HL-60 (cell line): ENCODE measurements at regions not wholly inside any gene's neighbourhood (a gene's known extent, or its start where the extent isn't known, plus 50 kb on each side); places are given as distances from the start of the nearest gene placed in this dataset.

Experiments
- DNase-seq, 2 experiments: peaks; one replicate each; pipeline ENCODE4 v3.0.0-alpha.2; 2010 to 2020; ENCODE audit warnings: low read depth in 1 of 2, low spot score in 1 of 2
- H3K27ac ChIP-seq: fragments of 250-450 bp; sonication (Bioruptor Pico); replicated peaks from 2 replicates; pipeline ENCODE4 v1.5.1; 2020; ENCODE audit warnings: mild to moderate bottlenecking, moderate library complexity
- H3K27me3 ChIP-seq: fragments of 250-450 bp; sonication (Bioruptor Pico); 2 replicates; pipeline ENCODE4 v1.5.1; 2021; ENCODE audit warnings: mild to moderate bottlenecking, moderate library complexity; ENCODE audit not compliant: insufficient read depth, poor library complexity, severe bottlenecking
- H3K4me3 ChIP-seq: replicated peaks from 2 replicates; pipeline ENCODE4 v1.5.1; 2011; ENCODE audit warnings: mild to moderate bottlenecking, control low read depth, low read length; ENCODE audit not compliant: insufficient read depth
- GABPA ChIP-seq: IDR thresholded peaks from 2 replicates; pipeline ENCODE4 v1.6.1; 2012; ENCODE audit warnings: low read depth
- POLR2AphosphoS5 ChIP-seq: IDR thresholded peaks from 2 replicates; pipeline ENCODE4 v1.6.1; 2012; ENCODE audit warnings: low read depth
- SPI1 ChIP-seq: IDR thresholded peaks from 2 replicates; pipeline ENCODE4 v1.6.1; 2012; ENCODE audit warnings: low read depth, mild to moderate bottlenecking, borderline replicate concordance
- TF ChIP-seq, protein P1 (sequence below): IDR thresholded peaks from one replicate; pipeline ENCODE4 v1.5.1; 2011; ENCODE audit warnings: low read length, control low read depth, inconsistent platforms; ENCODE audit not compliant: insufficient read depth
- TF ChIP-seq, protein P2 (sequence below): IDR thresholded peaks from 2 replicates; pipeline ENCODE4 v1.6.1; 2012; ENCODE audit warnings: low read depth; ENCODE audit not compliant: insufficient replicate concordance

- TF ChIP-seq GABPA (no peak), SPI1 (no peak)
- TF ChIP-seq, protein P1, sequence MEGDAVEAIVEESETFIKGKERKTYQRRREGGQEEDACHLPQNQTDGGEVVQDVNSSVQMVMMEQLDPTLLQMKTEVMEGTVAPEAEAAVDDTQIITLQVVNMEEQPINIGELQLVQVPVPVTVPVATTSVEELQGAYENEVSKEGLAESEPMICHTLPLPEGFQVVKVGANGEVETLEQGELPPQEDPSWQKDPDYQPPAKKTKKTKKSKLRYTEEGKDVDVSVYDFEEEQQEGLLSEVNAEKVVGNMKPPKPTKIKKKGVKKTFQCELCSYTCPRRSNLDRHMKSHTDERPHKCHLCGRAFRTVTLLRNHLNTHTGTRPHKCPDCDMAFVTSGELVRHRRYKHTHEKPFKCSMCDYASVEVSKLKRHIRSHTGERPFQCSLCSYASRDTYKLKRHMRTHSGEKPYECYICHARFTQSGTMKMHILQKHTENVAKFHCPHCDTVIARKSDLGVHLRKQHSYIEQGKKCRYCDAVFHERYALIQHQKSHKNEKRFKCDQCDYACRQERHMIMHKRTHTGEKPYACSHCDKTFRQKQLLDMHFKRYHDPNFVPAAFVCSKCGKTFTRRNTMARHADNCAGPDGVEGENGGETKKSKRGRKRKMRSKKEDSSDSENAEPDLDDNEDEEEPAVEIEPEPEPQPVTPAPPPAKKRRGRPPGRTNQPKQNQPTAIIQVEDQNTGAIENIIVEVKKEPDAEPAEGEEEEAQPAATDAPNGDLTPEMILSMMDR = no peak
- TF ChIP-seq, protein P2, sequence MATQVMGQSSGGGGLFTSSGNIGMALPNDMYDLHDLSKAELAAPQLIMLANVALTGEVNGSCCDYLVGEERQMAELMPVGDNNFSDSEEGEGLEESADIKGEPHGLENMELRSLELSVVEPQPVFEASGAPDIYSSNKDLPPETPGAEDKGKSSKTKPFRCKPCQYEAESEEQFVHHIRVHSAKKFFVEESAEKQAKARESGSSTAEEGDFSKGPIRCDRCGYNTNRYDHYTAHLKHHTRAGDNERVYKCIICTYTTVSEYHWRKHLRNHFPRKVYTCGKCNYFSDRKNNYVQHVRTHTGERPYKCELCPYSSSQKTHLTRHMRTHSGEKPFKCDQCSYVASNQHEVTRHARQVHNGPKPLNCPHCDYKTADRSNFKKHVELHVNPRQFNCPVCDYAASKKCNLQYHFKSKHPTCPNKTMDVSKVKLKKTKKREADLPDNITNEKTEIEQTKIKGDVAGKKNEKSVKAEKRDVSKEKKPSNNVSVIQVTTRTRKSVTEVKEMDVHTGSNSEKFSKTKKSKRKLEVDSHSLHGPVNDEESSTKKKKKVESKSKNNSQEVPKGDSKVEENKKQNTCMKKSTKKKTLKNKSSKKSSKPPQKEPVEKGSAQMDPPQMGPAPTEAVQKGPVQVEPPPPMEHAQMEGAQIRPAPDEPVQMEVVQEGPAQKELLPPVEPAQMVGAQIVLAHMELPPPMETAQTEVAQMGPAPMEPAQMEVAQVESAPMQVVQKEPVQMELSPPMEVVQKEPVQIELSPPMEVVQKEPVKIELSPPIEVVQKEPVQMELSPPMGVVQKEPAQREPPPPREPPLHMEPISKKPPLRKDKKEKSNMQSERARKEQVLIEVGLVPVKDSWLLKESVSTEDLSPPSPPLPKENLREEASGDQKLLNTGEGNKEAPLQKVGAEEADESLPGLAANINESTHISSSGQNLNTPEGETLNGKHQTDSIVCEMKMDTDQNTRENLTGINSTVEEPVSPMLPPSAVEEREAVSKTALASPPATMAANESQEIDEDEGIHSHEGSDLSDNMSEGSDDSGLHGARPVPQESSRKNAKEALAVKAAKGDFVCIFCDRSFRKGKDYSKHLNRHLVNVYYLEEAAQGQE = no peak
- no peak overlapping the region for H3K4me3 ChIP-seq
- H3K27ac ChIP-seq = no peak overlapping the region
- H3K27me3 ChIP-seq = no peaks in the 10 kb centered on the region
- DNase-seq = no peak
Measured at GRCh38 chr6:84979541-84979940, 215.1 kb upstream of the TBX18 start.

DNA sequence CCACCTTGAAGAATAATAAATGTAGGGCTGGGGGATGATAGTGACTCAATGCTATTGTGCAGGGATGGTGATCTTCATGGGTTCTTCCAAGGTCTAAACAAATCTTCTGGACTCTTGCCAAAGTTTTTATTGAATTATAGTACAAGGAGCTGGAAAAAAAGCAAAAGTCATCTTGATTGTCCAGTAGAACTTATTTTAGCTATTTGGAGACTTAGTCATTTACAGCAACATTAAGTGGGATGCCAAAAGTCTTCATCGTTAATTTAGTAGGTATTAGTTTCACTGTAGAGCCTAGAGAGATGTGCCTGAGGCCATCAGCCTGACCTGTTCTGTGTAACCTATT, 212.9 kb upstream of the TBX18 start:
- TF ChIP-seq, protein P1 = no peak
- TF ChIP-seq POLR2AphosphoS5 (no peak), SPI1 (no peak), GABPA (no peak)
- TF ChIP-seq, protein P2 = no peak
- DNase-seq = no peak
- H3K27me3 ChIP-seq = no peaks in the 10 kb centered on the region
- no peak overlapping the region for H3K27ac ChIP-seq
- H3K4me3 ChIP-seq = no peak overlapping the region

GRCh38 chr6:84976526-84977362, 212.3 kb upstream of the TBX18 start:
- TF ChIP-seq GABPA (no peak), SPI1 (no peak), POLR2AphosphoS5 (no peak)
- TF ChIP-seq, protein P1 = no peak
- TF ChIP-seq, protein P2 = no peak
- no peak for DNase-seq
- H3K27me3 ChIP-seq = no peaks in the 10 kb centered on the region
- H3K4me3 ChIP-seq = no peak overlapping the region
- no peak overlapping the region for H3K27ac ChIP-seq
